ENCODE measurements at regions not wholly inside any gene's neighbourhood (a gene's known extent, or its start where the extent isn't known, plus 50 kb on each side); places are given as distances from the start of the nearest gene placed in this dataset.

DNA sequence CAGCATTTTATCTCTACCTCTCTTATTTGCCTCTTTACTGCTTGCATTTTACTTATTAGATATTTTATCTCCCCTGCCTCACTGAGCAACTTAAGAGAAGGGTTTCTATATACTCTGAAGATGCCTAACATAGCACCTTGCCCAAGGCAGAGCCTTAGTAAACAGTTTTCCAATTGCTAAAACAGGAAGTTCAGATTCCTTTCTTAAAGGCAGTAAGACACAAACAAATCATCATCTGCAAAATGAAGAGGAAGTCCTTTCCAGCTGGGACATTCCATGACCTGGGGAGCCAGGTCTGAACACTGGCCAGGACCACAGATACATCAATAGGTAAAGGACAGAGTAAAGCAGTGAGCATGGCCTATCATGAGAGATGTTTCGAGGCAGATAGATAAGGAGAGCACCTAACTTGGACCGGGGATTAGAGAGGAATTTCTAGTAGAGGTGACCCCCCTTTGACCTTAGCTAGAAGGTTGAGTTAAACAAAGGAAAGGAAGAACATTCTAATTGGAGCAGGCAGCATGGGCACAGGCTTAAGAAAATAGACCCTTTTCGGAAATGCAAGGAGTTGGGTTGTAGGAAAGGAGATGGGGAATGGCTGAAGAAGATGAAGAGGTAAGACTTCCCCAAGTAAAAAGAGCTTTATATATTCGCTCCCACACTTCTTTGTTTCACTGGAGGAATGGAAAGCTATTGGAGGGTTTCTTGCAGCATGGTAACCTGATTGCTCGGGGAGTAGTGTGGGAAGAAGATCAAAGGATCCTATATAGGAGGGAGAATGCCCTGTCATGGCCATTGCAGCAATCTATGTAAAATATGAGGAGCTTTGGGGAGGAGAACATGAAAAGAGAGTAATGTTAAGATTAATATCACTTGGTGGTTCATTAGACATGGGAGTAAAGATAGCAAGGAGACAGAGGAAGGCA is 94.8 kb downstream of the PHLDA1 start:
- no peak for TF ChIP-seq PPARA (CRISPR knock-in tag; IDR thresholded peaks at IDR 0.05; ENCODE audit: borderline replicate concordance)
- TF ChIP-seq, protein P1, sequence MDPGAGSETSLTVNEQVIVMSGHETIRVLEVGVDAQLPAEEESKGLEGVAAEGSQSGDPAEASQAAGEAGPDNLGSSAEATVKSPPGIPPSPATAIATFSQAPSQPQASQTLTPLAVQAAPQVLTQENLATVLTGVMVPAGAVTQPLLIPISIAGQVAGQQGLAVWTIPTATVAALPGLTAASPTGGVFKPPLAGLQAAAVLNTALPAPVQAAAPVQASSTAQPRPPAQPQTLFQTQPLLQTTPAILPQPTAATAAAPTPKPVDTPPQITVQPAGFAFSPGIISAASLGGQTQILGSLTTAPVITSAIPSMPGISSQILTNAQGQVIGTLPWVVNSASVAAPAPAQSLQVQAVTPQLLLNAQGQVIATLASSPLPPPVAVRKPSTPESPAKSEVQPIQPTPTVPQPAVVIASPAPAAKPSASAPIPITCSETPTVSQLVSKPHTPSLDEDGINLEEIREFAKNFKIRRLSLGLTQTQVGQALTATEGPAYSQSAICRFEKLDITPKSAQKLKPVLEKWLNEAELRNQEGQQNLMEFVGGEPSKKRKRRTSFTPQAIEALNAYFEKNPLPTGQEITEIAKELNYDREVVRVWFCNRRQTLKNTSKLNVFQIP (CRISPR knock-in tag; IDR thresholded peaks at IDR 0.05; ENCODE audit: borderline replicate concordance, low read depth) = no peak
- no peak for TF ChIP-seq ZNF70 (CRISPR knock-in tag; IDR thresholded peaks at IDR 0.05)
- TF ChIP-seq ESRRG (CRISPR knock-in tag; IDR thresholded peaks at IDR 0.05) = no peak
- no peak for TF ChIP-seq TCF4 (CRISPR knock-in tag; IDR thresholded peaks at IDR 0.05; ENCODE audit: borderline replicate concordance)
- no peak for TF ChIP-seq ARNTL (CRISPR knock-in tag; IDR thresholded peaks at IDR 0.05; ENCODE audit: borderline replicate concordance, low read depth)
- no peak for TF ChIP-seq CSDC2 (CRISPR knock-in tag; IDR thresholded peaks at IDR 0.05)
- TF ChIP-seq ISL1 (CRISPR knock-in tag; IDR thresholded peaks at IDR 0.05) = no peak

DNA sequence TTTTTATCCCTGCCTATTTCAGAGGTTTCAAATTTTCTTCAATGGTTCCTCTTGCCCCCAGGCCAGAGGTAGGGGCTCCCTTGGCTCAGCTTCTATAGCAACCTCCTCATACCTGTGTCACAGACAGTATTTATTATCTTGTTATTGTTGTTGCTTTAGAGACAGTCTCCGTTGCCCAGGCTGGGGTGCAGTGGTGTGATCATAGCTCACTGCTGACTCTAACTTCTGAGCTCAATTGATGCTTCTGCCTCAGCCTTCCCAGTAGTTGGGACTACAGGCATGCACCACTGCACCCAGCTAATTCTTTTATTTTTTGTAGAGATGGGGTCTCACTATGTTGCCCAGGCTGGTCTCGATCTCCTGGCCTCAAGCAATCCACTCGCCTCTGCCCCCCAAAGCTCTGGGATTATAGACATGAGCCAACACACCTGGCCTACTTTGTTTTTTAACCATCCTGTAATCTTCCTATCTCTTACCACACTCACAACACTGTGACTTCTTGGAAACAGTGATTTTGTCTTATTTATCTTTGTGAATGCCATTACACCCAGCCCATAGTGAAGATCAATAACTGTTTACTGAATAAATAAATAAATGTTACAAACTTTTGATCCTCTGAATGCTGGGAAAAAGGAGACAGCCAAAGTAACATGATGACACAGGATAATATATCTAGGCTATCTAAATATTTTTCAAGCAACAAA is 95.9 kb downstream of the PHLDA1 start:
- no peak for ATAC-seq
- TF ChIP-seq, protein P1 (CRISPR knock-in tag; IDR thresholded peaks at IDR 0.05; ENCODE audit: borderline replicate concordance, low read depth) = no peak

More for the DNA sequence above, 94.8 kb downstream of the PHLDA1 start:
- no peak for ATAC-seq

- no peak; the same call in 2 of the 3 replicates for ATAC-seq
- no peak for TF ChIP-seq ZNF8 (CRISPR knock-in tag; IDR thresholded peaks at IDR 0.05)
- no peak for TF ChIP-seq SNAI2 (CRISPR knock-in tag; IDR thresholded peaks at IDR 0.05)
- no peak for TF ChIP-seq RARB (CRISPR knock-in tag; IDR thresholded peaks at IDR 0.05)
- no peak for TF ChIP-seq ZFP3 (CRISPR knock-in tag; IDR thresholded peaks at IDR 0.05)
- no peak for TF ChIP-seq ZNF70 (CRISPR knock-in tag; IDR thresholded peaks at IDR 0.05)
- TF ChIP-seq PPARA (CRISPR knock-in tag; IDR thresholded peaks at IDR 0.05; ENCODE audit: borderline replicate concordance) = no peak
Measured at GRCh38 chr12:75933101-75933500, 98.5 kb downstream of the PHLDA1 start.

DNA sequence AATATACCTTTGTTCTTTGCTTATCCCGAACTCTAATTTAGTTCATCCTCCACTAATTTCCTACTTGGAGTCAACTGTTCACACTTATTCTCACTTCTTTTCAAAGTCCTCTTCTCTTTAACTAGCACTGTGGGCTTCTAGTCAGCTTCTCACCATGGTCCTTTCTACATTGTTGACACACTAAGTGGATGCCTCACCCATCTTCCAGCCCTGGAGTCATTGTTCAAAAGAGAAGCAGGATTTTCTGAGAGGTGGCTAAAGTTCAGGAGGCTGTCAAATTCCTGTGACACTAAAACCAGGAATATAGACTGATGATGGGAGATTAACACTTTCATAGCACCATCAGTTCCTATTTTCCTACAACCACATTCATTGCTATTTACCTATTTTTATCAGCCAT is 99.3 kb downstream of the PHLDA1 start:
- no peak for ATAC-seq
- TF ChIP-seq CSDC2 (CRISPR knock-in tag; IDR thresholded peaks at IDR 0.05) (no peak), ZC3H10 (CRISPR knock-in tag; IDR thresholded peaks at IDR 0.05) (no peak), ZNF8 (CRISPR knock-in tag; IDR thresholded peaks at IDR 0.05) (no peak), ISL1 (CRISPR knock-in tag; IDR thresholded peaks at IDR 0.05) (no peak), TOX (CRISPR knock-in tag; IDR thresholded peaks at IDR 0.05; ENCODE audit: borderline replicate concordance) (no peak), GLIS3 (CRISPR knock-in tag; IDR thresholded peaks at IDR 0.05) (no peak), BACH2 (CRISPR knock-in tag; IDR thresholded peaks at IDR 0.05; ENCODE audit: borderline replicate concordance) (no peak), ZFP3 (CRISPR knock-in tag; IDR thresholded peaks at IDR 0.05) (no peak), TSHZ2 (CRISPR knock-in tag; IDR thresholded peaks at IDR 0.05) (no peak), ESRRG (CRISPR knock-in tag; IDR thresholded peaks at IDR 0.05) (no peak)
- TF ChIP-seq, protein P1 (CRISPR knock-in tag; IDR thresholded peaks at IDR 0.05; ENCODE audit: borderline replicate concordance, low read depth) = no peak
- TF ChIP-seq, protein P2, sequence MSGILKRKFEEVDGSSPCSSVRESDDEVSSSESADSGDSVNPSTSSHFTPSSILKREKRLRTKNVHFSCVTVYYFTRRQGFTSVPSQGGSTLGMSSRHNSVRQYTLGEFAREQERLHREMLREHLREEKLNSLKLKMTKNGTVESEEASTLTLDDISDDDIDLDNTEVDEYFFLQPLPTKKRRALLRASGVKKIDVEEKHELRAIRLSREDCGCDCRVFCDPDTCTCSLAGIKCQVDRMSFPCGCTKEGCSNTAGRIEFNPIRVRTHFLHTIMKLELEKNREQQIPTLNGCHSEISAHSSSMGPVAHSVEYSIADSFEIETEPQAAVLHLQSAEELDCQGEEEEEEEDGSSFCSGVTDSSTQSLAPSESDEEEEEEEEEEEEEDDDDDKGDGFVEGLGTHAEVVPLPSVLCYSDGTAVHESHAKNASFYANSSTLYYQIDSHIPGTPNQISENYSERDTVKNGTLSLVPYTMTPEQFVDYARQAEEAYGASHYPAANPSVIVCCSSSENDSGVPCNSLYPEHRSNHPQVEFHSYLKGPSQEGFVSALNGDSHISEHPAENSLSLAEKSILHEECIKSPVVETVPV (CRISPR knock-in tag; IDR thresholded peaks at IDR 0.05) = no peak

All from SK-N-SH treated with all-trans-retinoic acid at 6 μM for 48 hours (cell line).